Gastrocnemius medialis (tissue), 4 donors: ENCODE measurements at regions not wholly inside any gene's neighbourhood (a gene's known extent, or its start where the extent isn't known, plus 50 kb on each side); places are given as distances from the start of the nearest gene placed in this dataset.

Source experiments
- ATAC-seq, 2 donors: fragments of 150-250 bp; one replicate each; pipeline ENCODE4 v1.9.1; 2016
- DNase-seq, 2 donors: peaks; one replicate each; pipeline ENCODE4 v3.0.0-alpha.2; 2019
- H3K27ac ChIP-seq, 4 donors: fragments of 200-600 bp; sonication (generic); 1 replicate in 1 of 4; 2 replicates in 3 of 4; pipeline ENCODE4 v1.5.1; 2016 to 2018; ENCODE audit warnings: mild to moderate bottlenecking in 2 of 4, moderate library complexity in 1 of 4
- H3K27me3 ChIP-seq, 3 donors: fragments of 200-600 bp; sonication (generic) in 2 of 3; 1 replicate in 1 of 3; 2 replicates in 2 of 3; pipeline versions ENCODE4 v1.5.1 to v1.6.0; 2016 to 2019; ENCODE audit warnings: mild to moderate bottlenecking in 1 of 3, moderate library complexity in 1 of 3
- H3K36me3 ChIP-seq, 2 donors: fragments of 200-600 bp; sonication (generic) in 1 of 2; one replicate each; pipeline ENCODE4 v1.5.1; 2017 to 2018
- H3K4me1 ChIP-seq, 2 donors: fragments of 200-600 bp; sonication (generic) in 1 of 2; one replicate each; pipeline ENCODE4 v1.5.1; 2016 to 2017; ENCODE audit warnings: mild to moderate bottlenecking in 2 of 2
- H3K4me3 ChIP-seq, 4 donors: fragments of 200-600 bp; sonication (generic) in 3 of 4; 1 replicate in 1 of 4; 2 replicates in 3 of 4; pipeline ENCODE4 v1.5.1; 2016 to 2019; ENCODE audit warnings: mild to moderate bottlenecking in 2 of 4
- H3K9me3 ChIP-seq, 3 donors: fragments of 200-600 bp; sonication (generic) in 2 of 3; 1 replicate in 1 of 3; 2 replicates in 2 of 3; pipeline ENCODE4 v1.5.1; 2016 to 2019
- CTCF ChIP-seq, 5 experiments: fragments of 450-650 bp in 3 of 5; fragments of 200-600 bp in 2 of 5; sonication (generic) in 2 of 5; IDR thresholded peaks in 4 of 5; conservative IDR thresholded peaks in 1 of 5; 1 replicate in 4 of 5; 2 replicates in 1 of 5; pipeline ENCODE4 v1.5.1; 2016 to 2019; ENCODE audit warnings: antibody characterized with exemption in 5 of 5, mild to moderate bottlenecking in 3 of 5, moderate library complexity in 3 of 5
- POLR2A ChIP-seq, 2 donors: fragments of 450-650 bp; IDR thresholded peaks; one replicate each; pipeline ENCODE4 v1.6.1; 2017; ENCODE audit warnings: antibody characterized with exemption in 2 of 2, mild to moderate bottlenecking in 2 of 2, moderate library complexity in 2 of 2
- in situ Hi-C, 4 donors: fragments of 200-750 bp; cut with MboI; loops; one replicate each; pipeline versions ENCODE4 v1.15.0 to v1.8.0; 2017; ENCODE audit warnings: low sequenced_read_pairs in 4 of 4
- intact Hi-C: fragments of 100-400 bp; cut with DNase I; formaldehyde crosslinking; loops from one replicate; pipeline ENCODE4 v1.15.1; 2023; ENCODE audit warnings: low total_unique reads

- H3K27ac ChIP-seq = no peak overlapping the region
- in situ Hi-C loops = no loop called here
- H3K36me3 ChIP-seq = no peaks in the 10 kb centered on the region
- DNase-seq (no peak), ATAC-seq (no peak)
- no peak overlapping the region for H3K4me3 ChIP-seq
- no peaks in the 10 kb centered on the region for H3K27me3 ChIP-seq
- intact Hi-C loops = no loop called here
- no peaks in the 10 kb centered on the region for H3K4me1 ChIP-seq
- TF ChIP-seq CTCF (IDR thresholded peaks at IDR 0.05 in 4 of 5, conservative IDR thresholded peaks at IDR 0.05 in 1 of 5) (no peak), POLR2A (IDR thresholded peaks at IDR 0.05) (no peak)
- H3K9me3 ChIP-seq = no peaks in the 10 kb centered on the region
Measured at GRCh38 chr1:208503787-208504186, 259.6 kb upstream of the PLXNA2 start.

GRCh38 chr1:208506812-208507211 lies 262.6 kb upstream of the PLXNA2 start:
- intact Hi-C loops (no loop called here), in situ Hi-C loops (no loop called here)
- Histone ChIP-seq H3K4me1 (no peaks in the 10 kb centered on the region), H3K27ac (no peak overlapping the region), H3K4me3 (no peak overlapping the region), H3K9me3 (no peaks in the 10 kb centered on the region), H3K36me3 (no peaks in the 10 kb centered on the region), H3K27me3 (no peaks in the 10 kb centered on the region)
- DNase-seq = no peak
- ATAC-seq = no peak
- TF ChIP-seq CTCF (IDR thresholded peaks at IDR 0.05 in 4 of 5, conservative IDR thresholded peaks at IDR 0.05 in 1 of 5) (no peak), POLR2A (IDR thresholded peaks at IDR 0.05) (no peak)

GRCh38 chr1:208509072-208509471 lies 264.9 kb upstream of the PLXNA2 start:
- H3K4me1 ChIP-seq = no peaks in the 10 kb centered on the region
- in situ Hi-C loops (no loop called here), intact Hi-C loops (no loop called here)
- H3K9me3 ChIP-seq = no peaks in the 10 kb centered on the region
- H3K36me3 ChIP-seq = no peaks in the 10 kb centered on the region
- no peak for TF ChIP-seq POLR2A (IDR thresholded peaks at IDR 0.05)
- no peak for TF ChIP-seq CTCF (IDR thresholded peaks at IDR 0.05 in 4 of 5, conservative IDR thresholded peaks at IDR 0.05 in 1 of 5)
- DNase-seq (no peak), ATAC-seq (no peak)
- no peak overlapping the region for H3K27ac ChIP-seq
- no peak overlapping the region for H3K4me3 ChIP-seq
- no peaks in the 10 kb centered on the region for H3K27me3 ChIP-seq

GRCh38 chr1:208510192-208510952 lies 266.2 kb upstream of the PLXNA2 start:
- no peaks in the 10 kb centered on the region for H3K4me1 ChIP-seq
- no peak for ATAC-seq
- no peaks in the 10 kb centered on the region for H3K9me3 ChIP-seq
- in situ Hi-C loops (no loop called here), intact Hi-C loops (no loop called here)
- no peak overlapping the region for H3K27ac ChIP-seq
- H3K27me3 ChIP-seq = no peaks in the 10 kb centered on the region
- H3K36me3 ChIP-seq = no peaks in the 10 kb centered on the region
- TF ChIP-seq CTCF (IDR thresholded peaks at IDR 0.05 in 4 of 5, conservative IDR thresholded peaks at IDR 0.05 in 1 of 5) = no peak
- TF ChIP-seq POLR2A (IDR thresholded peaks at IDR 0.05) = no peak
- H3K4me3 ChIP-seq = no peak overlapping the region
- DNase-seq = no peak
